WERI-Rb-1 (cell line): ENCODE measurements at regions not wholly inside any gene's neighbourhood (a gene's known extent, or its start where the extent isn't known, plus 50 kb on each side); places are given as distances from the start of the nearest gene placed in this dataset.

ENCODE experiments used
- DNase-seq: peaks from one replicate; pipeline ENCODE4 v3.0.0-alpha.2; 2020
- H3K27ac ChIP-seq: fragments of 250-450 bp; sonication (Bioruptor Pico); 2 replicates; pipeline ENCODE4 v1.5.1; 2020; ENCODE audit warnings: mild to moderate bottlenecking, moderate library complexity
- H3K27me3 ChIP-seq: fragments of 250-450 bp; sonication (Bioruptor Pico); 2 replicates; pipeline ENCODE4 v1.5.1; 2021; ENCODE audit warnings: mild to moderate bottlenecking, low read depth, moderate library complexity; ENCODE audit not compliant: insufficient read depth, severe bottlenecking
- H3K36me3 ChIP-seq: fragments of 250-450 bp; sonication (Bioruptor Pico); 2 replicates; pipeline ENCODE4 v1.5.1; 2020; ENCODE audit warnings: mild to moderate bottlenecking, moderate library complexity
- H3K4me3 ChIP-seq: 2 replicates; pipeline ENCODE4 v1.5.1; 2011; ENCODE audit warnings: low read depth, mild to moderate bottlenecking, control low read depth, low read length
- H3K9me3 ChIP-seq: fragments of 250-450 bp; sonication (Bioruptor Pico); 2 replicates; pipeline ENCODE4 v1.5.1; 2021; ENCODE audit warnings: mild to moderate bottlenecking, moderate library complexity; ENCODE audit not compliant: severe bottlenecking
- TF ChIP-seq, protein P1 (sequence below): IDR thresholded peaks from 2 replicates; pipeline ENCODE4 v1.5.1; 2011; ENCODE audit warnings: low read depth, mild to moderate bottlenecking, control low read depth, inconsistent platforms, low read length

DNA sequence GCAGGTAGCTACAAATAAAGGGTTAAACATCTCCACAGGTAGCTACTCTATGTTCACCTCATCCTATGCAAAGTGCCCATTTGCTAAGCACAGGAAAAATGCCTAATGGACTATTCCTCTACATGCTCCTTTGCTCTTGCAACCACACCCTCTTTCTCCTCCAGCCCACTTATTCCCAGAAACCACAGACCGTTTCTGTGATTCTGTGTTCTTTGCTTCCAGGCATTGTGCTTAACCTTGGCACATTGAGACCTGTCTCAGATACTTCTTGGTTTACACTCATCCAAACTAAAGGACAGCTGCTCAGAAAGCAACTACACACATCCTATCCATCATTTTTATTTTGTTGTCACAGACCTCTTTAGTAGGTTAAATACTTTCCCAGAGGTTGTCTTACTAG lies 785.0 kb upstream of the MIR17HG start:
- Histone ChIP-seq H3K36me3 (no peaks in the 10 kb centered on the region), H3K9me3 (no peaks in the 10 kb centered on the region), H3K27me3 (no peaks in the 10 kb centered on the region), H3K27ac (no peak overlapping the region), H3K4me3 (no peak overlapping the region)
- DNase-seq = no peak
- TF ChIP-seq, protein P1, sequence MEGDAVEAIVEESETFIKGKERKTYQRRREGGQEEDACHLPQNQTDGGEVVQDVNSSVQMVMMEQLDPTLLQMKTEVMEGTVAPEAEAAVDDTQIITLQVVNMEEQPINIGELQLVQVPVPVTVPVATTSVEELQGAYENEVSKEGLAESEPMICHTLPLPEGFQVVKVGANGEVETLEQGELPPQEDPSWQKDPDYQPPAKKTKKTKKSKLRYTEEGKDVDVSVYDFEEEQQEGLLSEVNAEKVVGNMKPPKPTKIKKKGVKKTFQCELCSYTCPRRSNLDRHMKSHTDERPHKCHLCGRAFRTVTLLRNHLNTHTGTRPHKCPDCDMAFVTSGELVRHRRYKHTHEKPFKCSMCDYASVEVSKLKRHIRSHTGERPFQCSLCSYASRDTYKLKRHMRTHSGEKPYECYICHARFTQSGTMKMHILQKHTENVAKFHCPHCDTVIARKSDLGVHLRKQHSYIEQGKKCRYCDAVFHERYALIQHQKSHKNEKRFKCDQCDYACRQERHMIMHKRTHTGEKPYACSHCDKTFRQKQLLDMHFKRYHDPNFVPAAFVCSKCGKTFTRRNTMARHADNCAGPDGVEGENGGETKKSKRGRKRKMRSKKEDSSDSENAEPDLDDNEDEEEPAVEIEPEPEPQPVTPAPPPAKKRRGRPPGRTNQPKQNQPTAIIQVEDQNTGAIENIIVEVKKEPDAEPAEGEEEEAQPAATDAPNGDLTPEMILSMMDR = no peak

- DNase-seq = no peak
- Histone ChIP-seq H3K4me3 (no peak overlapping the region), H3K27me3 (no peaks in the 10 kb centered on the region), H3K36me3 (no peaks in the 10 kb centered on the region), H3K9me3 (no peaks in the 10 kb centered on the region), H3K27ac (no peak overlapping the region)
- TF ChIP-seq, protein P1 = no peak
Measured at GRCh38 chr13:90564096-90564495, 783.4 kb upstream of the MIR17HG start.

DNA sequence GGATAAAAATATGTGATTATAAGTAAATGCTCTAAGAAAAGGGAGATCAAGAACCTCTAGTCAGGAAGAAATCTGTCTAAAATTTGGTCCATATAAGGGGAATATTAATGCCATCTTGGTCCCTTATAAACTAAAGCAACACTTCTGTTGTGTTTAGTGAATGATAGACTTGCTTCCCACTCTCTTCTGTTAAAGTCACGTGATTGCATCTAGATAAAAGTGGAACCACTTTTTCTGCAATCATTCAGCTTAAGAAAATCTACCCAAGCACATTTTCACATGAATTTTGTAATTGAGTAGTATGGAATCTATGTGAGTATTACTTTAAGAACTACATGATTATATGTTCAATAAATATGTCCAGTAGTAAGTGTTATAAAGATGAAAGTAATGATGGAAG lies 782.9 kb upstream of the MIR17HG start:
- TF ChIP-seq, protein P1 = no peak
- H3K9me3 ChIP-seq = no peaks in the 10 kb centered on the region
- no peak for DNase-seq
- no peaks in the 10 kb centered on the region for H3K27me3 ChIP-seq
- no peak overlapping the region for H3K4me3 ChIP-seq
- H3K36me3 ChIP-seq = no peaks in the 10 kb centered on the region
- no peak overlapping the region for H3K27ac ChIP-seq

- H3K27me3 ChIP-seq = no peaks in the 10 kb centered on the region
- H3K36me3 ChIP-seq = no peaks in the 10 kb centered on the region
- no peaks in the 10 kb centered on the region for H3K9me3 ChIP-seq
- no peak overlapping the region for H3K4me3 ChIP-seq
- no peak for DNase-seq
- H3K27ac ChIP-seq = no peak overlapping the region
- TF ChIP-seq, protein P1 = no peak
Measured at GRCh38 chr13:90565985-90566713, 781.3 kb upstream of the MIR17HG start.

GRCh38 chr13:90568165-90568564 lies 779.3 kb upstream of the MIR17HG start:
- H3K27me3 ChIP-seq = no peaks in the 10 kb centered on the region
- no peak for DNase-seq

More at GRCh38 chr13:90568165-90568564, 779.3 kb upstream of the MIR17HG start:
- Histone ChIP-seq H3K27ac (no peak overlapping the region), H3K4me3 (no peak overlapping the region), H3K9me3 (no peaks in the 10 kb centered on the region), H3K36me3 (no peaks in the 10 kb centered on the region)
- TF ChIP-seq, protein P1 = no peak
